ENCODE measurements at regions not wholly inside any gene's neighbourhood (a gene's known extent, or its start where the extent isn't known, plus 50 kb on each side); places are given as distances from the start of the nearest gene placed in this dataset.

DNA sequence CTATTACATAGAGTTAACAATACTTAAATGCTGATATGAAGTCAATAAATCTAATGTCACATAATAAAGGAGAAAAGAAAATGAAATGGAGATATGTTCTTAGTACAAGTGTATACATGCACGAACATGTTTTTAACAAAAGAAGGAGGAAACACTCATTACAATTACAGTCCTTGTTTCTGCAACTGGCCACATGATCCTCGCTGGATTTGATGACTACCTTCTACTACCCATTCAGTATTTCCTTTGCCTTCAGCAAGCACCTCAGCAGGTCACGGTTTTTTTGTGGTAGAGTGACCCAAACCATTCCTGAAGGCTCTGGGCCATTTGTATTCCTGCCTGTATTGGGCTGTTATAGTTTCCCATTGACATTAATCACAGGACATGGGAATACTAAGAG is 172.8 kb upstream of the CXADR start:
- TF ChIP-seq, protein P1, sequence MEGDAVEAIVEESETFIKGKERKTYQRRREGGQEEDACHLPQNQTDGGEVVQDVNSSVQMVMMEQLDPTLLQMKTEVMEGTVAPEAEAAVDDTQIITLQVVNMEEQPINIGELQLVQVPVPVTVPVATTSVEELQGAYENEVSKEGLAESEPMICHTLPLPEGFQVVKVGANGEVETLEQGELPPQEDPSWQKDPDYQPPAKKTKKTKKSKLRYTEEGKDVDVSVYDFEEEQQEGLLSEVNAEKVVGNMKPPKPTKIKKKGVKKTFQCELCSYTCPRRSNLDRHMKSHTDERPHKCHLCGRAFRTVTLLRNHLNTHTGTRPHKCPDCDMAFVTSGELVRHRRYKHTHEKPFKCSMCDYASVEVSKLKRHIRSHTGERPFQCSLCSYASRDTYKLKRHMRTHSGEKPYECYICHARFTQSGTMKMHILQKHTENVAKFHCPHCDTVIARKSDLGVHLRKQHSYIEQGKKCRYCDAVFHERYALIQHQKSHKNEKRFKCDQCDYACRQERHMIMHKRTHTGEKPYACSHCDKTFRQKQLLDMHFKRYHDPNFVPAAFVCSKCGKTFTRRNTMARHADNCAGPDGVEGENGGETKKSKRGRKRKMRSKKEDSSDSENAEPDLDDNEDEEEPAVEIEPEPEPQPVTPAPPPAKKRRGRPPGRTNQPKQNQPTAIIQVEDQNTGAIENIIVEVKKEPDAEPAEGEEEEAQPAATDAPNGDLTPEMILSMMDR (IDR thresholded peaks at IDR 0.05): no peak
- TF ChIP-seq POLR2A (IDR thresholded peaks at IDR 0.05): no peak

Measured in heart left ventricle (tissue), 13 donors.